Activated CD4-positive, alpha-beta T cell treated with anti-CD3 and anti-CD28 coated beads, Interleukin-2, Interleukin-6, amounts not matched to agents 100 ng/mL and 50 ng/mL, durations not matched to agents 16 hours and 8 hours (primary cell): ENCODE measurements at regions not wholly inside any gene's neighbourhood (a gene's known extent, or its start where the extent isn't known, plus 50 kb on each side); places are given as distances from the start of the nearest gene placed in this dataset.
"Not testable (repeated sequence)": the region's sequence is repeated elsewhere in the genome, so short reads cannot be mapped to it uniquely, and the experiment has no call there.

Source experiments
- DNase-seq: peaks from one replicate; pipeline ENCODE4 v3.0.0-alpha.2; 2020

DNA sequence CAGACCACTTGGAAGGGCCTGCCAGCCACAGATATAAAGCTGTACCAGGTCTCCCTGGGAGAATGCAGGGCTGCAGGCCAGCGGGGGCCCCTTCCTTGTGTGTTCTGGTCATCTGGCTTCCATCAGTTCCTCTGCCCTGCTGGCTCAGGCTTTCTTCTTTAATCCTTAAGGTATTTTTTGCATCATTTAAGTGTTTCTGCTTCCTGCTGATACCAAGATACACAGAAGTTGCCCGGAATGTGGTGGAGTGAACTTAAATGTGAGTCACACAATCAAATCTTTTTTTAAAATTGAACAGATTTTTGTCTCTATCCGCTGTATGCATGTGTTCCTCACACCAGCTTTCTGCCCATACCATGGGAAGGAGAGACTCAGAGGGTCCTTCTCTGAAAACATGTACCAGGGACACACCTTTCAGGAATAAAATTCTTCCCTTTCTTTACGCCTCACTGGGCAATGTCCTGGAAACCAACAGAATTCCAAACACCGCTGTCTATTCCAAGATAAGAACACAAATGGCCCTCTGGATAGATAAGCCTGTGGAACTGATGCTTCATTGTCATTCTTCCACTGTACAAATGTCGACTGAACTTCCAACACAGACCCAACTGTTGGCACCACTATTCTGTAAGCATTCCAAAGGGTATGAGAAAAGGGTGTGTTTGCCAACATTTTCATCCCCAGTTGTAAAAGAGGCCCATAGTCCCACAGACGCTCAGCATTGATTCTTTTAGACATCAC lies 206.2 kb upstream of the MYLIP start:
- no peak for DNase-seq

DNA sequence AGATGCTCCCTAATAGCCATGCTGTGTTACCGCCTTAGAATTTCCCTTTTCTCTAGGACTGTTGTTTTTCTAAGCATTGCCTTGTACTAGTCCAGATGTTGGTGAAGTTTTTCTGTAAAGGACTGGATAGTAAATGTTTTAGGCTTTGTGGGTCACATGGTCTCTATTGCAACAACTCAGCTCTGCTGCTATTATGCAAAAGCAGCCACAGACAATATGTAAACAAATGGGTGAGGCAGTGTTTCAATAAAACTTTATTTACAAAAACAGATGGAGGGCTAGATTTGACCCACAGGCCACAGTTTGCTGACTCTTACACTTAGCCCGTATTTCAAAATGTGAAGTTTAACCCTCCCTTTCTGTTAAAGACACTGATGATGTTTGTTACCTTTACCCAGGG lies 207.6 kb upstream of the MYLIP start:
- no peak for DNase-seq

DNA sequence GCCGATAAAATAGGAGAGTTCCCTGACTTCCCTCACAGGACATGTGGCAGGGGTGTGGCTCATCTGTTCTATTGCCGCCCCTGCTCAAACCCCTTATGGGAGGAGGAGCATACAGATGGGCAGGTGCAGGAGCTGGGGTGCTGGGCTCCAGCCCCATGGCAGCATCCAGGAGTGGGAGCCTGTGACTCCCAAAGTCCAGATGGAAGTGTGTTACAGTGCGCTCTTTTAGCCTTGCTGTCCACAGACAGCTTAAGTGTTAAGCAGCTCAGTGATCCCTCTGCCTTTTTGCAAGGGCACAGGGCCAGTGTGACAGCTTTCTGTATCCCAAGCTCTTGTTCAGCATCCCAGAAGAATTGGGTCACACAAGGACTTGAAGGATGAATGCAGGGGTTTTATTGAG lies 212.3 kb upstream of the MYLIP start:
- no peak for DNase-seq

DNA sequence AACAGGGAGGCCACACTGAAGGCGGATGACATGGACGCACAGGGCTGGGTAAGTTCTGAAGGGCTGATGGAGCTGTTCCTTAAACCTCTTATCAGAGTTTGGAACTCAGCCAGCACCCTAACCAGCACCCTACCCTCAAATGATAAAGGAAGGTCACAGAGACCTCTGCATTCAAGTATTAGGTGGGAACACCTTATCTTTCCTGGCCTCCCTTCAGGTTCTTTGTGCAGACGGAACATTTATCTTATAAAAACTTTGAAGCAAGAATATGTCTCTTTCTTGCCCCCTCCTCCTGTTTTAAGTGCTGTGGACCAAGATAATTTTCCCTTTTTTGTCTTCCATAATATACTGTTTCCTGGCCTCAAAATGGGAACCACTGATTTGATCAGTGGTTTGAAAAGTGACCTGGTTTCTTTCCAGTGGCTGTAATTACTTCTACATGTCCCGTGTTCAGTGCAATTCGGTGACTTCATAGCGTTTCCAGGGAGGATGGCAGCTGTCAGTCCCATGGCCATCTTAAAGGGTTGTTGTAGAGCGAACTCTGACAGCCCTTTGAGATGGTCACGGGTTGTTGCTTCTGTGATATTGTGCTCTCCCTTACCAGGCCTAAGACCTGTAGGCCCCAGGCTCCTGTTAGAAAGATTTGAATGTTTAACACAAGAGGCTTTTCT lies 213.2 kb upstream of the MYLIP start:
- no peak for DNase-seq

DNA sequence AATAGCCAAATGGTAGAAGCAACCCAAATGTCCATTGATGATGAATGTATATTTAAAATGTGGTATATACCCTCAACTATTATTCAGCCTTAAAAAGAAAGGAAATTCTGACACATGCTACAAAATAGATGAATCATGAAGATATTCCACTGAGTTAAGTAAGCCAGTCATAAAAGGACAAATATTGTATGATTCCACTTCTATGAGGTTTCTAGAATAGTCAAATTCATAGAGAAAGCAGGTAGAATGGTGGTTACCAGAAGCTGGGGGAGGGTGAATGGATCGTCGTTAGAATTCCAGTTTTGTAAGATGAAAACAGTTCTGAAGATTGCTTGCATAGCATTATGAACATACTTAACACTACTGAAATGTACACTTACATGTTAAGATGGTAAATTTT lies 214.3 kb upstream of the MYLIP start:
- DNase-seq: peak; percentile 61

DNA sequence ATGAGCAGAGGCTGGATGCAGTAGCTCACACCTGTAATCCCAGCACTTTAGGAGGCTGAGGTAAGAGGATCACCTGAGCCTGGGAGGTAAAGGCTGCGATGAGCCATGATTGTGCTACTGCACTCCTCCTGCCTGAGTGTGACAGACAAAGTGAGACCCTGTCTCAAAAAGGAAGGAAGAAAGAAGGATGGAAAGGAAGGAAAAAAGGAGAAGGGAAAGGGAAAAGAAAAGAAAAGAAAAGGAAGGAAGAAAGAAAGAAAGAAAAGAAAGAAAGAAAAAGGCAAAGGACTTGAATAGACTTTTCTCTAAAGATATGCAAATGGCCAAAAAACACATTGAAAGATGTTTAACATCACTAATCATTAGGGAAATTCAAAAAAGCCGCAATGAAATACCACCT lies 215.3 kb upstream of the MYLIP start:
- DNase-seq: no peak

DNA sequence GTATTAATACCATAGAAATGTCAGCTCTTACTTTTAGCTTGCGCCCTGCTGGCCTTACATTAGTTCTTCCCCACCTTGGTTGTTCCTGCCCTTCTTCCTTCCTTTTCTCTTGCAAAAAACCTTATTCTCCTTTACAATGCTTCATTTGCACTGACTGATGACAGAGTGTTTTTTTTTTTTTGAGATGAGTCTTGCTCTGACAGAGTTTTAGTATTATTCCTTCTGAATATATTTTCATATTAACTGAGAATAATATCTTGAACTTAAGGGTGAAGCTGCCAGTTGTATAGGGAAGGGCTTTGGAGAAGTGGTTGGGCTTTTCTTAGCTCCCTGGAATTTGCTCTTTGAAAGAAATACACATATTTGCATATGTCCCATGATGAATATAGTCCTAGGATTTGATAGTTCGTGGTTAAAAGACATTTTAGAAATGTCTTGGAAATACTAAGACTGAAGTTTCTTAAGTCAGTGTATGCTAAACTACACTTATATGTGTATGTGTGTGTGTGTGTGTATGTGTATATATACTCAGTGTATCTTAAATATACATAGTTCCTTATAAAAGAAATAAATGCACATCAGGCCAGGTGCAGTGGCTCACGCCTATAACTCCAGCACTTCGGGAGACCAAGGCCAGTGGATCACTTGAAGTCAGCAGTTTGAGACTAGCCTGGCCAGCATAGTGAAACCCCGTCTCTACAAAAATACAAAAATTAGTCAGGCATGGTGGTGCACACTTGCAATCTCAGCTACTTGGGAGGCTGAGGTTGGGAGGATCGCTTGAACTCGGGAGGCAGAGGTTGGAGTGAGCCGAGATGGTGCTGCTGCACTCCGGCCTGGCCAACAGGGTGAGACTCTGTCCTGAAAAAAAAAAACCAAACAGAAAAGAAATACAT lies 216.1 kb upstream of the MYLIP start:
- DNase-seq: no peak

DNA sequence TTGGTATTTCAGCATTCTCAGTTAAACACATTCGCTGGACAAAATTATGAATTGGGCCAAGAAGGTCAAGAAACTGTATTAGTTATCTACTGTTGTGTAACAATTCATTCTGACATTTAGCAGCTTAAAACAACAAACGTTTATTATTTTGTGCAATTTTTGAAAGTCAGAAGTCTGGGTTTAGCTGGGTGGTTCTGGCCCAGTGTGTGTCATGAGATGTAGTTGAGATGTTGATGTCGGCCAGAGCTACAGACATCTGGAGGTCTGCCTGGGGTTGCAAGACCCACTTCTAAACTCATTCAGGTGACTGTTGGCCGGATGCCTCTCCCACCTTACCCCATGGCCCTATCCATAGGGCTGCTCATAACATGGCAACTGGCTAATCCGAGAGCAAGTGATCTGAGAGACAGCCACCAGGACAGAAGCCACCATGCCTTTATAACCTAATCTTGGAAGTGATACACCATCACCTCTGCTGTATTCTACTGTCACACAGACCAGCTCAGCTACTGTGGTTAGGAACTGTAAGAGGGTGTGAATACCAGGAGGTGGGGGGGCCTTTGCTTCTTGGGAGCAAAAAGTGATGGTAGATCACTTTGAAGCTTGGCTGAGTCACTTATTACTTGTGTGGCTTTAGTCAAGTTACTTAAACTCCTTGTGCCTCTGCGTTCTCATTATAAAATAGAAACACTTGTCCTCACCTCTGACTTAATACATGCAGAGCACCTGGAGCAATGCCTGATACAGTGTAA lies 217.0 kb upstream of the MYLIP start:
- peak; percentile 67 for DNase-seq

DNA sequence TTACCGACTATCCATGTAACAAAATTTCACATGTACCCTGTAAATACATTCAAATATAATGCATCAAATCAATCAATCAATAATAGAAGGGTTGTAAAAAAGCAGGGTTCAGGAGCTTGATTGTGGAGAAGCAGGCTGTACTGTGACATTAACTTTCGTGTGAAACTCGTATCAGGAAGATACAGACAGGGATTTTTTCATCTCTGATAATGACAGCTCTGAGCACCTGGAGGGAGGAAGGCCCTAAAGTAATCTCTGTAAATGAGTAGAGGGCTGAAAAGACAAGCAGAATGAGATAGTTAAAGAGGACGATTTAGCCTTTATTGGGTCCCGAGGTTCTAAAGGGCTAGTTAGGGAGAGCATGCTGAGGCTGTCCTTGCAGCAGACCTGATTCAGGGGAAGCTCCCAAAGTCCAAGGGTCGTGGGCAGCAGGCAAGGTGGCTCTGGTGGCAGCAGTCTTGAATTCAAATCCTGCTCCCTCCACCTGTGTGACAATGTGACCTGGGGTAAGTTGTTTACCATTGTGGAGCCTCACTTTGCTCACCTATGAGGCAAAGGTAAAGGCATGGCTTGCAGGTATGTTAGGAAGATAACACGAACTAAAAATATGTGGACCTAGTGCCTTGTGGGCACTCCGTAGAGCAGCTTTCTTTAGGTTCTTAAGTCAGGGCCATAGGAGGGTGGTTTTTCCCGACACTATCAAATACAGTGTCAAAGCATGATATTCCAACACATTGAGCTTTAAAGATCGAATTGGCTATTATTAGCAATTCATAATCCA lies 219.4 kb upstream of the MYLIP start:
- no peak for DNase-seq

DNA sequence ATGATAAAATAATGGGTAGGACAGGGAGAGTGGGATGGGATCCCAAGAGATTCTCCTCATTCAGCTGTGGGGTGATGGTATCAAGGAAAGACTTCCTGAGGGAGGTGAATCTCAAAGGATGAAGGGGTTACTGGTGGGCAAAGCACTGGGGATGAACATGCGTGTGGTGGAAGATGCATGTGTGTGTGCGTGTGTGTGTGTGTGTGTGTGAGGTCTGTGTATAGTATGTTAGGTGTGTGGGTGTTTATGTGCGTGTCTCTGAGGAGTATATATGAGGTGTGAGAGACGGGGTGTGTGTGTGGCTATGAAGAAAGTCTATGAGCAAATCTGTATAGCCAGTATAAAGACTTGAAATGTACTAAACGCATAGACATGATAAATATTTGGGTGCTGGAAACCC lies 220.0 kb upstream of the MYLIP start:
- DNase-seq: no peak

DNA sequence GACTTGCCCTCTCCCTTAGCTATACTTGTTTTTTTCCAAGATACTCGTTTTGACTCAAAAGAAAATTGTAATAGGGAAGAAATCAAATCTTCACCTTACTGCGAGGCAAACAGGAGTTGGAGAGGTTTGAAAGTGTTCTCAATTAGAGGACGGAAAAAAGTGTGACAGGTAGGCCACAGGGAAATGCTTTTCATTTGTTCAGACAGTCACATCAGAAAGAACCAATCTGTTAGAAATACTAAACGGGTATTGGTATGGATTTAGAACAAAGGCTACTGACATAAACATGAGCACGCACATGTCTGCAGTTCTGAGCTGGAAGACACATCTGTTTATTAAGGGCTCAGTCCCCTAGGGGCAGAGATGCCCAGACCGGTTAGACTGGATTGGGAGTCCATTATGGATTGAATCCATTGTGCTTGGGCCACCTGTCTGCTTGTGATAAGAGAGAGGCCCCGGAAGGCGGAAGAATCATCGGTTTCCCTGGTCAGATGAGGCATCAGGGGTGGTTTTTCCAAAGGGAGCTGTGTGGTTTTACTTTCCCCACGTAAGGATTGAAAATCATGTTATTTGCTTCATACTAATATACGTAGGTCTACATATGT lies 220.9 kb upstream of the MYLIP start:
- no peak for DNase-seq

DNA sequence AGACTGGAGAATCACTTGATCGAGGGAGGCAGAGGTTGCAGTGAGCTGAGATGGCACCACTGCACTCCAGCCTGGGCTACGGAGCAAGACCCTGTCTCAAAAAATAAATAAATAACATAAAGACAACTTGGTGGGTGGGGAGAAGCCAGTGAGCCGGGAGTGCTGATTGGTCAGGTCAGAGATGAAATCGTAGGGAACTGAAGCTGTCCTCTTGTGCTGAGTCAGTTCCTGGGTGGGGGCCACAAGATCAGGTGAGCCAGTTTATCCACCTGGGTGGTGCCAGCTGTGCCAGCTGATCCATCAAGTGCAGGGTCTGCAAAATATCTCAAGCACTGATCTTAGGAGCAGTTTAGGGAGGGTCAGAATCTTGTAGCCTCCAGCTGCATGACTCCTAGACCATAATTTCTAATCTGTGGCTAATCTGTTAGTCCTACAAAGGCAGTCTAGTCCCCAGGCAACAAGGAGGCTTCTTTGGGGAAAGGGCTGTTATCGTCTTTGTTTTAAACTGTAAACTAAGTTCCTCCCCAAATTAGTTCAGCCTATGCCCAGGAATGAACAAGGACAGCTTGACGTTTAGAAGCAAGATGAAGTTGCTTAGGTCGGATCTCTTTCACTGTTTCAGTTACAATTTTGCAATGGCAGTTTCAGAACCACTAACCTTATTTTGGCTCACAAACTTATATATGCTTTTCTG lies 221.5 kb upstream of the MYLIP start:
- DNase-seq: not testable (repeated sequence)

DNA sequence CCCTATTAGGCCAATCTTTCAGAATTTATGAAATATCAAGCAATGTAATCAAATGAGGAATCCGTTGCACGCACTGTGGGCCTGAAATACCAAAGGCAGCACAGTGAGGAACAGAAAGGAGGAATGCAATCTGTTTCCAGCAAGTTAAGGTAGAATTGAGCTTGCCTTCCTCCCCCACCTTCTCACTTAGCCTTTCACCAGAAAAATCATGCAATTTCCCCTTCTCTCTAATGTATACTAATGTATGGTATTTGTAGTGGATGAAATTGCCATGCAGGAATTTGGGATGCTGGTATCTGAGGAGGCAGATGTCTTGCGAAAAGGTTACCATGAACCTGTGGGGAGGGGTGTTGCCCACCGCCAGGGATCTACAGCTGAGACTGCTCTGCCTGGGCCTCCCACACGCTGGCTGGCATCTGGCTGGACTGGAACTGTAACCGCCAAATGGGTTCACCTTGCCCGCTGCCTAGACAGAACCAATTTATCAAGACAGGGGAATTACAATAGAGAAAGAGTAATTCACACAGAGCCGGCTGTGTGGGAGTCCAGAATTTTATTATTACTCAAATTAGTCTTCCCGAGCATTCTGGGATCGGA lies 222.4 kb upstream of the MYLIP start:
- no peak for DNase-seq

DNA sequence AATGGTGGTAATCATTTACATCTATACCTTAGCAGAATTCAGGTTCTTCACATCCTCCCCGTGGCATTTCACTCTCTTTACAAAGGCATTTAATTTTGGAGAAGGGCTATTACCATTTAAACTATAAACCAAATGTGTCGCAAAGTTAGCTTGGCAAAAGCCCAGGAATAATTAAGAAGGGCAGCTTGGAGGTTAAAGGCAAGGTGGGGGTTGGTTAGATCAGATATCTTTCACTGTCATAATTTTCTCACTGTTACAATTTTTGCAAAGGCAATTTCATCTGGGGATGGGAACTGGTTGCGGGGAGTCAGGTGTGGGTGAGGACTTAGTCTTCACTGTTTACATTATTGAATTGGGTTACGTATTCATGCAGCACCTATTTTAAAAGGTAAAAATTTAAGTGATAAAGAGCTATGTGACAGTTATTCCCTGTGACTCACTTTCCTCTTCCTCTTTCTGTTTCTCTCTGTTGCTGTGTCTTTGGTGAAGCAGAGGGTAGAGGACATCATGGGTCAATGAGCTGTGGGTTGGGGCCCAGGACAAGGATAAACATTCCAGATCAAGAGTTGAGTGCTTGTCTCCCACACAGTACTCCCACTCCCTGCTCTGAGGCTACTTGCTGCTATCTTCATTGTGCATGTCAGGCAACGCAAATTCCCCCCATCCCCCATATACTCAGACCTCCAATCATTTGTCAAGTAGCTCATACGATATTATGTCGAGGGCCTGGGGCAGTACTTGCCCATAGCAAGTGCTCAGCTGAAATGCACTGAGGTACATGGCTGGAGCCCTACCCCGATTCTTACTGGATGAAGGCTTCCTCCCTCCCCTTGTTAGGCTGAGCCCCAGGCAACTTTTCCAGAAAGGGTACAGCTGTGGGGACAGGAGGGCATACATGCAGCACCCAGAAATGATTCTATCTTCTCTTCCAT lies 223.1 kb upstream of the MYLIP start:
- no peak for DNase-seq

DNA sequence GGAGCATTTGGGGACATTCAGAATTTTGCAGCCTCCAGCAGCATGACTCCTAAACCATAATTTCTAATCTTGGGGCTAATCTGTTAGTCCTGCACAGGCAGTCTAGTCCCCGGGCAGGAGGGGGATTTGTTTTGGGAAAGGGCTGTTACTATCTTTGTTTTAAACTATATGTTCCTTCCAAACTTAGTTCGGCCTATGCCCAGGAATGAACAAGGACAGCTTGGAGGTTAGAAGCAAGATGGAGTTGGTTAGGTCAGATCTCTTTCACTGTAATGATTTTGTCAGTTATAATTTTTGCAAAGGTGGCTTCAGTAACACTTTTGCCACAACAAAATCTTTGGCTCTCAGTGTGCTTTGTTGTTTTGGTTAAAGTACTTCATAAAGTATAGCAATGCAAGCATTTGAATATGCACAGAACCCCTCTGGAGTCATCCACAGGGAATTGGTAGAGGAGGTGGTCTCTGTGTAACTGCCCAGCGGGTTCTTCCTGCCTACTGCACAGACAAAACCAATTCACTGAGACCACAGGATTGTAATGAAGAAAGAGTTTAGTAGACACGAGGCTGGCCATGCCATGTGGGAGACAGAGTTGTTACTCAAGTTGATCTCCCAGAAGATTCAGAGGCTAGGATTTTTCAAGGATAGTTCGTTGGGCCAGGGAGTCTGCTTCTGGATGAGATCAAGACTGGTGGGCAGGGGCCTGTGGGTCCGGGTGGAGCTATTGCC lies 224.1 kb upstream of the MYLIP start:
- no peak for DNase-seq

DNA sequence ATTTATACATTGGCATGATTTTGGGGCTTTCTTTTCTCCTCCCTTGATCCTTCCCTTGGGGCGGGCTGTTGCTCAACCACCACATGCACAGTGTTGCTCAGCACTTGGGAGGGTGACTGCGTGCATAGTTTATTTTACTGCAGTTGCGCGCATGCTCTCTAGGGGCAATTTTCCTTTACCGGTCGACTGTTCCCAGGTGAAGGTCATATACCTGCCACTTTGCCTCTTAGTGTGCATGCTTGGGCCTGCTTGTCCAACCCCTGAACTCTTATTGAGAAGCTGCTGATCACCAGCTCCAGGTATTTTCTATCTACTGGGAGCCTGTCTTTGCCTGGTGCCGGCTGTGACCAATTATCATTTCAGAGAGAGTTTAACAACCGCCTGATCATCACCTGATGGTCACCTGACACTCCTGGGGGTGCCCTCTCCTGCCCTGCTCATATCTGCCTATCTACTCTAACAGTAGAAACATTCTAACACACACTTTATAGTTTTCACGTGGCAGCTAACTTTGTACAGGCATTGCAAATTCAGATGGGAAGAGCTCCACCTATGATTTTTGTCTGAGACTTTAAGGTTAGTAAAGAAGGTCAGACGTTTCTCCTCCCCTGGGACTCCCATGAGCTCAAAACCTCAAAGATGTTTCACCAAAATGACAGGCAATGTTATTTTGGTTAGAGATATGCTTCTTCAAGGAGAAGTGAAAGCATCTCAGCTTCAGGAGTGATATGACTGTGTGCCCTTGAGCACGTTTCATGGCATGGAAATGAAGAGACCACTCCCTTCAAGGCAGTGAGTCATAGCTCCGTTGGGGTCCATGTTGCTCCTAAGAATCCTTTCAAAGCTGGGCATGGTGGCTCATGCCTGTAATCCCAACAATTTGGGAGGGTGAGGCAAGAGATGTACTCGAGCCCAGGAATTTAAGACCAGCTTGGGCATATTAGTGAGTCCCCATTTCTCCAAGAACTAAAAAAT lies 227.5 kb upstream of the MYLIP start:
- DNase-seq: peak; percentile 84

DNA sequence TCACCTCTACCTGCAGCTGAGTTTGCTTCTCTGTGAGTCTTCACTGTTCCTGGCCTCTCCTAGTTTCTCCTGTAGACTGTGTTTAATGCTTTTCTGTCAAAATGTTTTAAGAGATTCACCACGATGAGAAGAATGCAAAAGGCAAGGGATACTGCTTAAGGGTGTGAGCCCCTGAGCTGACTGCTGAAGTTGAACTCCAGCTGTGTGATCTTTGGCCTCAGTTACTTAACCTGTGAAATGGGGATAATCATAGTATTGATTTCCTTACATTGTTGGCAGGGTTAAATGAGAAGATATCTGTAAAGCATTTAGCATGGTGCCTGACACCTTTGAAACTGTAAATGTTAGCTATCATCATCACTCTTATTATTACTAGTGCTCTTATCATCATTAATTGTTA lies 230.2 kb upstream of the MYLIP start:
- no peak for DNase-seq
